NCI-H2107 treated with DMSO at 0.1 percent for 48 hours (cell line): ENCODE measurements at regions not wholly inside any gene's neighbourhood (a gene's known extent, or its start where the extent isn't known, plus 50 kb on each side); places are given as distances from the start of the nearest gene placed in this dataset.

Source experiments
- DNase-seq: peaks from one replicate; lab custom pipeline; 2025; ENCODE audit not compliant: unreplicated experiment; lab: John Stamatoyannopoulos, UW

DNA sequence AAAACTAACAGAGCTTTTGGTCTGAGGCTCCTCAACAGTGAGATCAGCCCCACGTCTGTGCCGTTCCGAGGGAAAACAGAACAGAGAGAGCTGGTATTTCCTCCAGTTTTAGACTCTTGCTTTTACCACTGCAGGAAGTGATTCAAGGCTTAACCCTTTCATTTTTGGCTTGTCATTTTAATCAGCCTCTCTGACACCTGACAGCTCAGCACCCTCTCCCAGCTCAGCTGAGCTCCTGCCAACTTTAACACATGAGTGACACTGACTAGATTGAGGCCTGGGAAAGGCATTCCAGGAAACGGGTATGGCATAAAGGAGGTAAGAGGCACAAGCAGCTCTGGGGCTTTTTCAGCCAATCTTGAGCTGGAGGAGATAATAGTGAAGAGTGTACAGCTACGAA, 239.4 kb upstream of the SKOR2 start:
- no peak for DNase-seq

DNA sequence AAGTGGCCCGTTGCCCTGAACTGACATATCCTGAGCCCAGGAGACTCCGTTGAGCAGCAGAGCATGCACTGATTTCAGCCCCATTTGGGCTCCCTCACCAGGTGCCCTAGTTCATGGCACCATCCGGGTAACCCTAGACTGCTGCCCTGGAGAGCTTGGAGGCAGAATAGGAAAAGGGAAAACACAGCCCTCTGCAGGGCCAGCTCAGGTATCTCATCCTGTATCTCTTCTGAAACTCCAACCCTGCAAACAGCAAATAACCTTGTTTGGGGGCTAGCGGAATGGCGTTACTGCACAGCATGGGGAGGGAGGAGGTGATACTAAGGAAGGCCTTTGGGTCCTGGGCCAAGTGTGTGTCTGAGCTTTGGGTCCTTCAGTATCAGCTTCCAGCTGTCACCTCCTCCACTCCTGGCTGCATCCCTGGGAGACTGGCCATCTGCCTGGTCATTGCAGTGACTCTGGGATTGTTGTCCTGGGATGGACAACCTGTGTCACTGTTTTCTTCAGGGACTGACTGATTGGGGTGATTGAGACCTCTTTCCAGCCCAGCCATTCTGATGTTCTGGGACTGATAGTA, 233.8 kb upstream of the SKOR2 start:
- no peak for DNase-seq

GRCh38 chr18:47484068-47484467, 232.6 kb upstream of the SKOR2 start:
- DNase-seq = no peak

- DNase-seq = no peak
These were observed 228.7 kb upstream of the SKOR2 start for GRCh38 chr18:47480166-47480565.

DNA sequence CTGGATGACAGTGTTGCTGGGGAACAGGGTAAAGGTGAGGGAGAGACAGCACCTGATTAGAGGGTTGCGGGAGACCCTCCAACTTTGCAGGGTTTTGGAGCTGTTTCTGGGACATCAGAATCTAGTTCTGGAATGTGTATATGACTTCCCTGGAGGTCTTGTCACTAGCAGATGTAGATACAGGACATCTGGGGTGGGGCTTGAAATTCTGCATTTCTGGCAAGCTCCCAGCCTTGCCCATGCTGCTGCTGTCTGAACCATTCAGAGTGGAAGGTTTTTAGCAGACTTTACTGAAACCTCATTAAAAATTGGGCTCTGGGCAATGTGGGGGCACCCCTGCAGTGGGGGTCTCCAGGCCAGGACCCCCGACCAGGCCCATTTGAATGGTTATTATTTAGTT, 220.3 kb upstream of the SKOR2 start:
- DNase-seq = no peak

DNA sequence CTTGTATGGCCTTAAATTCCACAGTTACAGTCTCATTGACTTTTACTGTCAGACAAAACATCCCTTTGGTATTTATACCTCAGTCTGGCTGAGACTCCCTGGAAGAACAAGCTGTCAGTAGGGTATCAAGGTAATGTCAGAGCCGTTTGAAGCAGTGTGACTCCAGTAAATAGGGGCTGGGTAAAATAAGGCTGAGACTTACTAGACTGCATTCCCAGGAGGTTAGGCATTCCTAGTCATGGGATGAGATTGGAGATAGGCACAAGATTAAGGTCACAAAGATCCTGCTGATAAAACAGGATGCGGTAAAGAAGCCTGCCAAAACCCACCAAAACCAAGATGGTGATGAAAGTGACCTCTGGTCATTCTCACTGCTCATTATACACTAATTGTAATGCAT, 219.5 kb upstream of the SKOR2 start:
- DNase-seq = no peak

DNA sequence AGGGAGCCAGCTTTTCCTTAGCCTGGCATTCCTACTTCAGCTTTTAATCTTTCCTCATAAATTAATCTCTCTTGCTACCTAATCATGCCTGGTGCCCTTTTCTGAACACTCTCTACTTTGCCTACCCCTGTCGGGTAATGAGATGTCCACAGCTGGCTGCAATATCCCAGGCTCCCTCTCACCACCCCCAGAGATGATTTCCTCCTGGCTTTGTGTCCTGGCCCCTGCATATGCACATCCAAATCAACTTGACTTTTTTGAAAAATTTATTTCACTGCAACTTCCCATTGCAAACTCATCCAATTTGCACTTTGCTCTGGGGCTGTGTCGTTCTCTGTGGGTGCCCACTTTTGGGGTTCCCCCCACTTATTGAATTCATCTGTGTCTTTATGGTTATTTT, 218.1 kb upstream of the SKOR2 start:
- DNase-seq = no peak

DNA sequence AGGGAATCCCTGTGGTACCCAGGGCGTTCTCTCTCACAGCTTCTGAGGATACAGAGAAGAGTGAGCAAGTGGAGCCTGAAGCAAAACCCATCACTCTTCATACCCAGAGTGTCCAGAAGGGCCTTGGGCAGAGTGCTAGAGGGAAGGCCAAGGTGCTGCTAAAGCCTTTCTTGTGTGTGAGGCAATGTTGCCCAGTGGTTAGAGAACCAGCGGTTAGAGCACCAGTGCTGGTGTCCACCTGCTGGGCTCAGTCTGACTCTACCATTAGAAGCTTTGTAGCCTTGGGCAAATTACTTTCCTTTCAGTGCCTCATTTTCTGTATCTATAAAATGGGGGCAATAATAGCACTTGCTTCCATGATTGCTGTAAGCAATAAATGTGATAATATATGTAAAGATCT, 210.5 kb upstream of the SKOR2 start:
- no peak for DNase-seq

DNA sequence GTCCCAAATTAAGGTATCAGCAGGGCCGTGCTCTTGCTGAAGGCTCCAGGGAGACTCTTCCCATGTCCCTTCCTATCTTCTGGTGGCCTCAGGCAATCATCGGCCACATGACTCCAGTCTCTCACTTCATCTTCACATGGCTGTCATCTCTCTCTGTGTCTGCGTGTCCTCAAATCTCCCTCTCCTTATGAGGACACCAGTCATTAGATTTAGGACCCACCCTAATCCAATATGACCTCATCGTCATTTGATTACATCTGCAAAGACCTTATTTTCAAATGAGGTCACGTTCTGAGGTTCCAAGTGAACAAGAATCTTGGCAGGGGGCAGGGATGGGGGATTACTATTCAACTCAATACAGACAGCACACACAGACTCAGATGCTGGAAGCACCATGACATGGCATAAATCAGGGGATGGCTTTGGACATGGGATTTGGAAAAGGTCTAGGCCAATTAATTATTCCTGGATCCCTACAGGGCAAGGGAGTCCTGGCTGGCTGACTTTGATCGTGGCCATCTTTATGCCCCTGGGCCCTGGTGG, 210.0 kb upstream of the SKOR2 start:
- no peak for DNase-seq

GRCh38 chr18:47458483-47458882, 207.0 kb upstream of the SKOR2 start:
- no peak for DNase-seq

- DNase-seq = no peak
These were observed 206.2 kb upstream of the SKOR2 start for GRCh38 chr18:47457614-47458013.

- DNase-seq = no peak
These were observed 201.6 kb upstream of the SKOR2 start for GRCh38 chr18:47453038-47453437.

GRCh38 chr18:47448956-47449355, 197.5 kb upstream of the SKOR2 start:
- no peak for DNase-seq

DNA sequence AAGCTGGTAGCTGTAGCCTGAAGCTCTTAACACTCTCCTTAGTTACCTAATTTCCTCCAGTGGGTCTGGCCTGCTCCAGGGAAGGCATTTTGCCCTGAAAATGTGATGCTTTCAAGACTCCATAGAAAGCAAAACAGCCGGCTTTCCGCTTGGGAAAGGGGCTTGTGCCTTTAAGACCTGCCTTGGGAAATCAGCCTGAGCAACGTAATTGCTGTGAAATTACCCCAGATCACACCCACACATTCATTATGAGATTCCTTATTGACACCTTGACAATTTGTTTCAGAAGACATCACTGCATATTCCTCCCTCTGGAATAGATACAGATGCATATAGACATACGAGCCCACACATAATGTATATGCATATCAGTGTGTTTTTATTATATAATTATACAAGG, 190.5 kb upstream of the SKOR2 start:
- DNase-seq = no peak

DNA sequence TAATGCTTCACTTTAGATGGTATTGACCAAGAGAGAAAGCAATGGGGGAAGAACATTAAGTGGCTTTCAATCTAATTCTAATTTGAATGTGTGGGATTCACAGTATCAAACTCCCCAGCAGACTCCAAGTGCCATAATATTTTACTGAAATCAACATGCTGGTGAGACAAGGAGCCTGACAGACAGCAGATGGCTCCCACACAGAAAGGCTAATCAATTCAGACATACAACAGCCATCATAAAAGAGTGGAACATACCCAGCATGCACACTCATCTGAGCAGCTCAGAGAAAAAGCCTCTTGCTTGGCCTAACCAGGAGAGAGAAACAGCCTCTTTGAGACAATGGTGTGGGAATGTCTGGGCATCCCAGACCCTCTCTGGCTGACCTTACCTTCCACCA, 186.5 kb upstream of the SKOR2 start:
- DNase-seq = no peak

- DNase-seq = no peak
These were observed 185.4 kb upstream of the SKOR2 start for GRCh38 chr18:47436871-47437270.

DNA sequence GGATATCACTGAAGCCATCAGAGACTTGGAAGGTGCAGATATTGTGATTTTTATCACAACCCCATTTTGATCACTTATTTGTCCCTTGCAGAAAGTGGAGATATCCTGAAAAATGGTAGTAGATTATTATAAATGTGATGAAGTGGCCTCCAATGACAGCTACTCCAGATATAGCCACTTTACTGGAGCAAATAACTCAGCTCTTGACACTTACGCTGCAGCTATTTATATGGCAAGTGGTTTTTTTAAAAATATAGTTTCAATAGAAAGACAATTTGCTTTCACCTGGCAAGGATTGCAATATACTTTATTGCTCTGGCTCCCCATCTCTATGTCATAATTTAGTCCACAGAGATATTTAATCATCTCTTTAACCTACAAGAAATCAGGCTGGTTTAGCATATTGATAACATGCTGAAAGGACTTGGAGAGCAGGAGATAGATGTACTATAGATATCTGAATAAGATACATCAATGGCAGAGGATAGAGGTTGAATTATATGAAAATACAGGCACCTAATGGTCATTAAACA, 182.8 kb upstream of the SKOR2 start:
- no peak for DNase-seq

- no peak for DNase-seq
These were observed 176.6 kb upstream of the SKOR2 start for GRCh38 chr18:47427923-47428637.

DNA sequence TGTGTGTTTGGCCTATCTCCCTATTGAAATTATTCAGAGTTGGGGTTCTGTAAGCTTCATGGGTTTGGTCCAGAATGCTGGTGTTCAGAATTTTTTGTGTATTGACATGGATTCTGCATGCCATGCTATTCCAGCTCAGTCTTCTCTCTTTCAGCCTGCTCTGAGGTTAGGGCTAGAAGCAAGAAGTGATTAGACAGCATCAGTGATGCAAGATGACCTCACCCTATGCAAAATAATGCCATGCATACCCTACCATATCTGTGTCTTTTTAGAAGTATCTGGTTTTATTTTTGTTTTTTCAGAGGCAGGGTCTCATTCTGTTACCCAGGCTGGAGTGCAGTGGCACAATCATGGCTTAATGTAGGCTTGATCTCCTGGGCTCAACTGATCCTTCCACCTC, 175.6 kb upstream of the SKOR2 start:
- DNase-seq = no peak

- DNase-seq = no peak
These were observed 173.9 kb upstream of the SKOR2 start for GRCh38 chr18:47425365-47425764.

DNA sequence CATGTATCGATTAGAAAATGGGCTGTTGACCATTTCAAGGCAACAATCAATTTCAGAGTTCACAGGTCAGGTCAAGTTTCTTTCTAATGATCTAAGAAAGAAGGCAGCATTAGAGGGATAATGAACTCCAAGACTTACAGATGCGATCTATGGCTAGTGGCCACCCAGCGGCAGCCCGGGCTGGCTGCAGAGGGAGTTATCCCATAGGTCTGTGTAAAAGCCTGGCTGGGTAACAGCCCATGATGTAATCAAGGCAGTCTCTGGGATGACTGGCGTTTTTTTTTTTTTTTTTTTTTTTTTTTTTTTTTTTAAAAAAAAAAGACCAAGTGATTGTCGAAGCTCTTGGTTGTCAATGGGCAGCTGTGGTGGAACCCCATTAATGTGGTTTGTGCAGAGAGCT, 171.1 kb upstream of the SKOR2 start:
- no peak for DNase-seq

DNA sequence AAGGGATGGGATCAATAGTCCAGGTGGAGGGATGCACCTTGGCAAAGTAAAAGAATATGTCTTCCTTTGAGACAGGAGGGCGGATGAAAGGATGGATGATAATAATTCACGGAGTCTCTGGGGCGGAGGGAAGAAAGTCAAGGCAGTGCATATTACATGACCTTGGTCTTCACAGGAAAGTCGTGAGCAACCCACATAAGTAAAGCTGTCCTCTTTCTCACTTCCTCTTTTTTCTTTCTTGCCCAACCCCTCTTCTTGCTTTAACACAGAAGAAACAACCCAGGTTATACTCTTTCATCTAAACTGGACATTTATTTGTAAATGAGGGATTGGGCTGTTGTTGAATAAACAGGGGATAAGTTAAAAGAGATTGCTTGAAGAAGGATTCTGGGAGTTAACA, 168.7 kb upstream of the SKOR2 start:
- DNase-seq = no peak

GRCh38 chr18:47418746-47419145, 167.3 kb upstream of the SKOR2 start:
- no peak for DNase-seq
